GM21381 (cell line): ENCODE measurements at regions not wholly inside any gene's neighbourhood (a gene's known extent, or its start where the extent isn't known, plus 50 kb on each side); places are given as distances from the start of the nearest gene placed in this dataset.
"Not testable (repeated sequence)": the region's sequence is repeated elsewhere in the genome, so short reads cannot be mapped to it uniquely, and the experiment has no call there.

ENCODE experiments used
- ATAC-seq: cut with Tn5 transposase; IDR thresholded peaks from one replicate; pipeline ENCODE4 v1.9.1; 2021; ENCODE audit warnings: mild to moderate bottlenecking, moderate library complexity; ENCODE audit not compliant: unreplicated experiment

GRCh38 chr1:242651817-242652216 is 127.3 kb upstream of the PLD5 start:
- ATAC-seq, result no peak

GRCh38 chr1:242641461-242641860 is 117.0 kb upstream of the PLD5 start:
- ATAC-seq, result no peak

GRCh38 chr1:242639104-242639503 is 114.6 kb upstream of the PLD5 start:
- no peak for ATAC-seq

GRCh38 chr1:242634732-242635131 is 110.2 kb upstream of the PLD5 start:
- ATAC-seq, result no peak

GRCh38 chr1:242629396-242629795 is 104.9 kb upstream of the PLD5 start:
- no peak for ATAC-seq

- no peak for ATAC-seq
Measured at GRCh38 chr1:242623756-242624155, 99.3 kb upstream of the PLD5 start.

- ATAC-seq, result no peak
Measured at GRCh38 chr1:242623119-242623518, 98.6 kb upstream of the PLD5 start.

GRCh38 chr1:242613266-242613815 is 88.8 kb upstream of the PLD5 start:
- no peak for ATAC-seq

- no peak for ATAC-seq
Measured at GRCh38 chr1:242610209-242610608, 85.7 kb upstream of the PLD5 start.

GRCh38 chr1:242605521-242605920 is 81.0 kb upstream of the PLD5 start:
- no peak for ATAC-seq

GRCh38 chr1:242602001-242602400 is 77.5 kb upstream of the PLD5 start:
- no peak for ATAC-seq

GRCh38 chr1:242593756-242594155 is 69.3 kb upstream of the PLD5 start:
- not testable (repeated sequence) for ATAC-seq

GRCh38 chr1:242586360-242586680 is 61.8 kb upstream of the PLD5 start:
- ATAC-seq, result no peak

GRCh38 chr1:242585616-242586359 is 61.3 kb upstream of the PLD5 start:
- no peak for ATAC-seq

- no peak for ATAC-seq
Measured at GRCh38 chr1:242582669-242583068, 58.2 kb upstream of the PLD5 start.

GRCh38 chr1:242579528-242580235 is 55.2 kb upstream of the PLD5 start:
- no peak for ATAC-seq
